GM18517 (cell line): ENCODE measurements at regions not wholly inside any gene's neighbourhood (a gene's known extent, or its start where the extent isn't known, plus 50 kb on each side); places are given as distances from the start of the nearest gene placed in this dataset.

ENCODE experiments used
- ATAC-seq: cut with Tn5 transposase; IDR thresholded peaks from one replicate; pipeline ENCODE4 v1.9.1; 2021; ENCODE audit warnings: mild to moderate bottlenecking, moderate library complexity; ENCODE audit not compliant: unreplicated experiment

DNA sequence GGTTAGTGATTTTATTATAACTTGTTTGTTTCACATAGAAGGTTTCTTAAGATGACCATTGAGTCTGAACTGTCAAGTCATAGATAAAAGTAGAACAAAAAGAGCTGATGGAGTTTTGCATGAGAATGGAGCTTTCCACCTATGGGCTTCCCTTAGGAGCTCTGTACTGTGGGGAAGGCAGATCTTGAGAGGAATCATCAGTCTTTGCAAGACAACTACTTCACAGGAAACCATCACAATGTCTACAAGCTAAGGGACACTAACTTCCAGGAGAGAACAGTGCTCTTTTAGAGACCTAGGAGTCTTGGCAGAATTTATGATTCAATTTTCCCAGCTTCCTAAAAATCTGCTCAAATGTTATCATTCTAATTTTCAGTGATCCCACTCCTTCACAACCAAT lies 78.2 kb downstream of the FBXO5 start:
- ATAC-seq, result no peak

DNA sequence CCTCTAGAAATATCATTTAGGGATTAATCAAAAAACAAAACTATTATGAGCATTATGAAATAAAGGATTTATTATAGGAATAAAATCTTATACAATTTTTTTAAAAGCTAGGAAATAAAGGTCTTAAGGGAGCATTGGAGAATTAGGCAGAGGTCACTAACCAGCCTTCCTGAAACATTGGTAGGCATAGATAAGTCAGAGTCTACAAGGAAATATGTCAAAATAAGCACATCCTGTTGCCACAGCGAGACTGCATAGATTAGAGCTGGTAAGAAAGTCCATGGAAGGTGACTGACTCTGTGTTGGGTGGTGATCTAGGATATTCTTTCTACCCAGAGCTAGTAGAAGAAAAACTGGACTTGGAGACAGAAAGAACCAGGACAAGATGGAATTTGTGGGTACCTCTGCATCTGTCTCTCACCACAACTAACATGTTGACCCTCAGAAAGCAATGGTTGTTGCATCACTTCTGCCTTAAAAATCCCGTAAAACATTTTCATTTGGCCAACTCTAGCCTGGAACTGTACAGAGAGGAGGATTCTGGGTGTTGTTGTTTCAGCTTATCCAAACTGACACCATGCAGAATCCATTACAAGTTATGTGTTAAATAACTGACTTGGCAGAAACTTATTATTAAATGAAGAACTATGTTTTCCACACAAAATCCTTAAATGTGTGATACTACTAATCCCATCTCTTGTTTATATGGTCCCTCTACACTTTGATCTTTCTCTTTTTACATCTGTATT lies 77.1 kb downstream of the FBXO5 start:
- no peak for ATAC-seq

DNA sequence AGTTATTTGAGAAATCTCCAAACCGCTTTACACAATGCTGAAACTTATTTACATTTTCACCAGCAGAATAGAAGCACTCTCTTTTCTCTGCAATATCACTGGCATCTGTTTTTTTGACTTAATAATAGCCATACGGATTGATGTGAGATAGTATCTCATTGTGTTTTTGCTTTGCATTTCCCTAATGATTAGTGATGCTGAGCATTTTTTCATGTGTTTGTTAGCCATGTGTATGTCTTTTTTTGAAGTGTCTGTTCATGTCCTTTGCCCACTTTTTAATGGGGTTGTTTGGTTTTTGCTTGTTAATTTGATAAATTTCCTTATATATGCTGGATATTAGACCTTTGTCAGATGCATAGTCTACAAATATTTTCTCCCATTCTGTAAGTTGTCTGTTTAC lies 73.6 kb downstream of the FBXO5 start:
- no peak for ATAC-seq

DNA sequence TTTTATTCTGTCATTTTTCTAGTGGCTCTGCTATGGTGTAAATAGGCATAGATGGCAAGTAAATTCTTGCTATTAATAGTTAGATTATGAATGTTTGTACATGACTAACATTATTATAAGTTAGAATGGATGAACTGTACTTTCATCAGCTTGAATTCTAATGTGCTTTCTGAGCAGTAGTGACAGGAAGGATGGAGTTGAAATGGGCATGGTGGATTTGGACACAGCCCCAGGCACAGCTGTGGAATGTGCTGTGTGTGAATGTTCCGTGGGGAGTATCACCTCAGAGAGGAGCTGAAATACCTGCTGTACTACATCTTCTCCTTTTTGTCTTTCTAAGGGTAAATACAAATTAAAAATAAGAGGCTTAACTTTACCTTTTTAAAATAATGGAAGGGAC lies 66.8 kb downstream of the FBXO5 start:
- ATAC-seq, result no peak

DNA sequence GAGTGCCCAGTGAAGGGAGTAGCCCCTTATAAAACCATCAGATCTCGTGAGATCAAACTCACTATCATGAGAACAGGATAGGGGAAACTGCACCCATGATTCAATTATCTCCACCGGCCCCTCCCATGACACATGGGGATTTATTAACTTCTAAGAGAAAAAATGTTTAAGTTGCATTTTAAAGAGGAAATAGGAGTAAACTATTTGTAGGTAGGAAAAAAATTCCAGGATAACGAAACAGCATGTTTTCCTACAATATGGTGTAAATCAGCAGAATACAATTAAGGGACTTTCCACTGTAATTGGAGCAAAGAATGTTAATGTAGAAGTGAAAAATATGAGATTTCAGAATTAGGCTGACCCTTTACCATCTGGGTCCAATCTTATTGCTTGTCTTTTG lies 63.9 kb downstream of the FBXO5 start:
- no peak for ATAC-seq

DNA sequence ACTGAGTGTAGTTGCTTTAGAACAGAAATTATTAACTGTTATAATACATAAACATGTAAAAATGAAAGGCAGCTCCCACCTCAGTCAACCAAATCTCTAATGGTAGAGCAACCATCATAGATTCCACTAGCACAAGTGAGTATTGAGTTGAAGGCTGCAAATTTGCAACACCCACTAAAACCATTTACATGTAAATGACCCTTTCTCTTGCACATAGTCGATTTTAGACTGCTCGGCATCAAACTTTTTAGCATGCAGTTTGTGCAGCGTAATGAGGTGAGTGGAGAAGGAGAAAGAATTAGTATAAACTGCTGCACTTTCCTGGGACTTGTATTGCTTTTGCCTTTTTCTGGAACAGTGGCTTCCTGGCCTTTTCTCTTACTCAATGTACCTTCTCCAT lies 62.8 kb downstream of the FBXO5 start:
- ATAC-seq, result no peak
